Fibroblast of lung (primary cell): ENCODE measurements at regions not wholly inside any gene's neighbourhood (a gene's known extent, or its start where the extent isn't known, plus 50 kb on each side); places are given as distances from the start of the nearest gene placed in this dataset.

ENCODE experiments used
- EZH2 ChIP-seq: IDR thresholded peaks from 2 replicates; pipeline ENCODE4 v1.5.1; 2012; ENCODE audit warnings: low read length, control low read depth, mild to moderate bottlenecking; ENCODE audit errors: missing control alignments
- TF ChIP-seq, protein P1 (sequence below), 2 donors: IDR thresholded peaks in 1 of 2; conservative IDR thresholded peaks in 1 of 2; 1 replicate in 1 of 2; 2 replicates in 1 of 2; pipeline ENCODE4 v1.5.1; 2011 to 2012; ENCODE audit warnings: low read length in 2 of 2, control low read depth in 1 of 2, inconsistent platforms in 1 of 2, low read depth in 1 of 2, mild to moderate bottlenecking in 1 of 2

DNA sequence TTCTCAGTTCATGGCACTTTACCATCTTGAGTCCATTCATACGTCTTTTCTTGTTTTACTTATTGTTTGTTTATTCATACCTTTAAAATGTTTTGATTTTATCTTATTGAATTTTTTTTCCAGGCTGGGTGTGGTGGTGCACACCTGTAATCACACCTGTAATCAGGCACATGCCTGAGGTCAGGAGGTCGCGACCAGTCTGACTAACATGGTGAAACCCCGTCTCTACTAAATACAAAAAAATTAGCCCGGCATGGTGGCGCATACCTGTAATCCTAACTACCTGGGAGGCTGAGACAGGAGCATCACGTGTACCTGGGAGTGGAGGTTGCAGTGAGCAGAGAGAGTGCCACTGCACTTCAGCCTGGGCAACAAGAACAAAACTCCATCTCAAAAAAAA, 104.1 kb upstream of the MROH9 start:
- TF ChIP-seq, protein P1, sequence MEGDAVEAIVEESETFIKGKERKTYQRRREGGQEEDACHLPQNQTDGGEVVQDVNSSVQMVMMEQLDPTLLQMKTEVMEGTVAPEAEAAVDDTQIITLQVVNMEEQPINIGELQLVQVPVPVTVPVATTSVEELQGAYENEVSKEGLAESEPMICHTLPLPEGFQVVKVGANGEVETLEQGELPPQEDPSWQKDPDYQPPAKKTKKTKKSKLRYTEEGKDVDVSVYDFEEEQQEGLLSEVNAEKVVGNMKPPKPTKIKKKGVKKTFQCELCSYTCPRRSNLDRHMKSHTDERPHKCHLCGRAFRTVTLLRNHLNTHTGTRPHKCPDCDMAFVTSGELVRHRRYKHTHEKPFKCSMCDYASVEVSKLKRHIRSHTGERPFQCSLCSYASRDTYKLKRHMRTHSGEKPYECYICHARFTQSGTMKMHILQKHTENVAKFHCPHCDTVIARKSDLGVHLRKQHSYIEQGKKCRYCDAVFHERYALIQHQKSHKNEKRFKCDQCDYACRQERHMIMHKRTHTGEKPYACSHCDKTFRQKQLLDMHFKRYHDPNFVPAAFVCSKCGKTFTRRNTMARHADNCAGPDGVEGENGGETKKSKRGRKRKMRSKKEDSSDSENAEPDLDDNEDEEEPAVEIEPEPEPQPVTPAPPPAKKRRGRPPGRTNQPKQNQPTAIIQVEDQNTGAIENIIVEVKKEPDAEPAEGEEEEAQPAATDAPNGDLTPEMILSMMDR (conservative IDR thresholded peaks at IDR 0.05 in 1 of 2, IDR thresholded peaks at IDR 0.05 in 1 of 2; ENCODE audit: low read depth in 1 of 2, low read length in 2 of 2) = no peak
- TF ChIP-seq EZH2 = no peak
